Smooth muscle cell (in vitro differentiated cells): ENCODE measurements at regions not wholly inside any gene's neighbourhood (a gene's known extent, or its start where the extent isn't known, plus 50 kb on each side); places are given as distances from the start of the nearest gene placed in this dataset.

Experiments used
- DNase-seq: peaks from one replicate; lab custom pipeline; 2025; ENCODE audit not compliant: unreplicated experiment; lab: John Stamatoyannopoulos, UW
- H2AFZ ChIP-seq: fragments of 200-600 bp; sonication (generic); 2 replicates; pipeline ENCODE4 v1.6.0; 2016; ENCODE audit warnings: antibody characterized with exemption, low read depth, mild to moderate bottlenecking
- H3F3A ChIP-seq: fragments of 200-600 bp; sonication (generic); 2 replicates; pipeline ENCODE4 v1.6.0; 2017; ENCODE audit warnings: antibody characterized with exemption, low read depth
- H3K27ac ChIP-seq: fragments of 200-600 bp; sonication (generic); 2 replicates; pipeline ENCODE4 v1.5.1; 2016; ENCODE audit warnings: low read depth, mild to moderate bottlenecking
- H3K27me3 ChIP-seq: fragments of 200-600 bp; sonication (generic); 2 replicates; pipeline ENCODE4 v1.6.1; 2016; ENCODE audit warnings: low read depth, mild to moderate bottlenecking
- H3K36me3 ChIP-seq: fragments of 200-600 bp; sonication (generic); 2 replicates; pipeline ENCODE4 v1.5.1; 2016; ENCODE audit warnings: low read depth
- H3K4me1 ChIP-seq: fragments of 200-600 bp; sonication (generic); 2 replicates; pipeline ENCODE4 v1.5.1; 2016; ENCODE audit warnings: low read depth
- H3K4me2 ChIP-seq: fragments of 200-600 bp; sonication (generic); 2 replicates; pipeline ENCODE4 v1.6.0; 2016; ENCODE audit warnings: mild to moderate bottlenecking
- H3K4me3 ChIP-seq: fragments of 200-600 bp; sonication (generic); 2 replicates; pipeline ENCODE4 v1.5.1; 2016; ENCODE audit warnings: mild to moderate bottlenecking
- H3K79me2 ChIP-seq: fragments of 200-600 bp; sonication (generic); 2 replicates; pipeline ENCODE4 v1.6.0; 2016; ENCODE audit warnings: low read depth, mild to moderate bottlenecking
- H3K9ac ChIP-seq: fragments of 200-600 bp; sonication (generic); 2 replicates; pipeline ENCODE4 v1.6.0; 2016; ENCODE audit warnings: low read depth
- H3K9me3 ChIP-seq: fragments of 200-600 bp; sonication (generic); replicated peaks from 2 replicates; pipeline ENCODE4 v1.5.1; 2016; ENCODE audit warnings: low read depth
- H4K20me1 ChIP-seq: fragments of 200-600 bp; sonication (generic); 2 replicates; pipeline ENCODE4 v1.6.0; 2016; ENCODE audit warnings: low read depth
- CTCF ChIP-seq: fragments of 200-600 bp; sonication (generic); IDR thresholded peaks from 2 replicates; pipeline ENCODE4 v1.5.1; 2017; ENCODE audit warnings: borderline replicate concordance, mild to moderate bottlenecking, antibody characterized with exemption; ENCODE audit not compliant: insufficient read depth, poor library complexity, severe bottlenecking
- WGBS: methylation state at CpG from one replicate; pipeline ENCODE4 v1.1.7; 2016; ENCODE audit warnings: low lambda C conversion rate; 5-methylcytosine and 5-hydroxymethylcytosine counted together

- Histone ChIP-seq H3K79me2 (no peaks in the 10 kb centered on the region), H3K27me3 (no peaks in the 10 kb centered on the region), H3K4me2 (no peak overlapping the region), H3K9me3 (no peaks in the 10 kb centered on the region), H3K4me1 (no peaks in the 10 kb centered on the region), H3F3A (no peaks in the 10 kb centered on the region), H4K20me1 (no peaks in the 10 kb centered on the region), H3K9ac (no peak overlapping the region), H3K36me3 (no peaks in the 10 kb centered on the region), H3K4me3 (no peak overlapping the region), H3K27ac (no peak overlapping the region), H2AFZ (no peak overlapping the region)
- WGBS: 92% methylated on average over 5 of the region's 5 CpGs
- DNase-seq: no peak
- TF ChIP-seq CTCF: no peak
Observed at GRCh38 chrX:23524467-23524866, 142.8 kb upstream of the PRDX4 start.

DNA sequence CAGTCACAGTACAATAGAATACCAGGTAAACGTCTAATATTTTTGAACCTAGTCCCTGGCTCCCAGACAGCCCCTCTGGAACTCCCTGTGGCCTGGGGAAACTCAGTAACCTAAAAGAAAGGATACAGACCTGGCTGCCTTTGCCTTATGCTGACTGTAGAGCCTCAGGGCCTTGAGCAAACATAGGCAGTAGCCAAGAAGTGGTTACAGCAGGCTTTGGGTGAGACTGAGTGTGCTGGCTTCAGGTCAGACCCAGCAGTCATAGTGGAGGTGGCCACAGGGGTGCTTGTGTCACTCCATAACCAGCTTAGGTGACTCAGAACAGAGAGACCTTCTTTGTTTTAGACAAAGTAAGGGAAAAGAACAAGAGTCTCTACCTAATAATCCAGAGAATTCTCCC is 141.8 kb upstream of the PRDX4 start:
- H3K4me3 ChIP-seq: no peak overlapping the region
- no peaks in the 10 kb centered on the region for H3F3A ChIP-seq
- H4K20me1 ChIP-seq: no peaks in the 10 kb centered on the region
- 88% methylated on average over 1 of the region's 1 CpG for WGBS
- DNase-seq: no peak
- H3K9me3 ChIP-seq: no peaks in the 10 kb centered on the region
- H3K4me2 ChIP-seq: no peak overlapping the region
- H2AFZ ChIP-seq: no peak overlapping the region
- TF ChIP-seq CTCF: no peak
- no peak overlapping the region for H3K27ac ChIP-seq
- H3K79me2 ChIP-seq: no peaks in the 10 kb centered on the region
- no peak overlapping the region for H3K9ac ChIP-seq
- no peaks in the 10 kb centered on the region for H3K27me3 ChIP-seq
- H3K36me3 ChIP-seq: no peaks in the 10 kb centered on the region
- no peaks in the 10 kb centered on the region for H3K4me1 ChIP-seq

GRCh38 chrX:23540532-23540931 is 126.8 kb upstream of the PRDX4 start:
- DNase-seq: no peak
- no peak overlapping the region for H3K27ac ChIP-seq
- H3K4me3 ChIP-seq: no peak overlapping the region
- no peaks in the 10 kb centered on the region for H3F3A ChIP-seq
- no peak overlapping the region for H3K9ac ChIP-seq
- WGBS: 93% methylated on average over 9 of the region's 9 CpGs
- H3K4me1 ChIP-seq: no peaks in the 10 kb centered on the region
- no peaks in the 10 kb centered on the region for H3K79me2 ChIP-seq
- H3K27me3 ChIP-seq: no peaks in the 10 kb centered on the region
- H4K20me1 ChIP-seq: no peaks in the 10 kb centered on the region
- H3K4me2 ChIP-seq: no peak overlapping the region
- TF ChIP-seq CTCF: no peak
- no peak overlapping the region for H2AFZ ChIP-seq
- no peaks in the 10 kb centered on the region for H3K9me3 ChIP-seq
- H3K36me3 ChIP-seq: no peaks in the 10 kb centered on the region

GRCh38 chrX:23548164-23548563 is 119.1 kb upstream of the PRDX4 start:
- H3K27ac ChIP-seq: no peak overlapping the region
- H3F3A ChIP-seq: no peaks in the 10 kb centered on the region
- no peaks in the 10 kb centered on the region for H4K20me1 ChIP-seq
- H3K27me3 ChIP-seq: no peaks in the 10 kb centered on the region
- WGBS: 36% methylated on average over 5 of the region's 5 CpGs
- H3K4me3 ChIP-seq: no peak overlapping the region
- H3K9ac ChIP-seq: no peak overlapping the region
- H3K79me2 ChIP-seq: no peaks in the 10 kb centered on the region
- H3K36me3 ChIP-seq: no peaks in the 10 kb centered on the region
- no peak for TF ChIP-seq CTCF
- H3K9me3 ChIP-seq: no peaks in the 10 kb centered on the region
- no peak for DNase-seq
- H3K4me1 ChIP-seq: no peaks in the 10 kb centered on the region
- no peak overlapping the region for H2AFZ ChIP-seq
- no peak overlapping the region for H3K4me2 ChIP-seq
